ENCODE measurements at regions not wholly inside any gene's neighbourhood (a gene's known extent, or its start where the extent isn't known, plus 50 kb on each side); places are given as distances from the start of the nearest gene placed in this dataset.

- TF ChIP-seq ZFP3 (CRISPR knock-in tag; IDR thresholded peaks at IDR 0.05) (no peak), RARB (CRISPR knock-in tag; IDR thresholded peaks at IDR 0.05) (no peak), OSR1 (CRISPR knock-in tag; IDR thresholded peaks at IDR 0.05) (no peak), PATZ1 (CRISPR knock-in tag; IDR thresholded peaks at IDR 0.05; ENCODE audit: borderline replicate concordance) (no peak), ZC3H10 (CRISPR knock-in tag; IDR thresholded peaks at IDR 0.05) (no peak), BACH2 (CRISPR knock-in tag; IDR thresholded peaks at IDR 0.05; ENCODE audit: borderline replicate concordance) (no peak), ISL1 (CRISPR knock-in tag; IDR thresholded peaks at IDR 0.05) (no peak), ZNF8 (CRISPR knock-in tag; IDR thresholded peaks at IDR 0.05) (no peak), CSRNP3 (CRISPR knock-in tag; IDR thresholded peaks at IDR 0.05) (no peak), ZFP30 (CRISPR knock-in tag; IDR thresholded peaks at IDR 0.05) (no peak)
- ATAC-seq, result no peak
Observed at GRCh38 chr2:58860586-58860985, 619.5 kb upstream of the FANCL start.

DNA sequence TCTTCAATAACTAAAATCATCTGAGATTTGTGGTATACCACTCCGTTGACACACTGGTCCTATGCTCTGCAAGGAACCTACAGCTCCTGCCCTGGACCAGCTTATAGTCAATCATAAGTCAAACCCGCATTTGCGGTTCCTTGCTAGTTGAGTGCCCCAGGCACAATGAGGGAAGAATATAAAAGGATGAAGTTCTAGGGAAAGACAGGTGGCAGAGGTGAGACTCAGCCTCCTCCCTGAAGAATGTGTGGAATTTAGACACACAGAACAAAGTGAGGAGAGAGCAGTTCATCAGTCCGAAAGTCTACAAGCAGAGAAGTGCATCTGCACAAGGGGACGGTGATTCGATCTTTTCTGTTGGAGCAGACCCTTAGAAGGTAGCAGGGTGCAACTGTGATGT lies 615.0 kb upstream of the FANCL start:
- TF ChIP-seq ARNTL (CRISPR knock-in tag; IDR thresholded peaks at IDR 0.05; ENCODE audit: borderline replicate concordance, low read depth), result no peak
- TF ChIP-seq ZNF565 (CRISPR knock-in tag; conservative IDR thresholded peaks at IDR 0.05; ENCODE audit: low read depth), result no peak
- TF ChIP-seq, protein P1, sequence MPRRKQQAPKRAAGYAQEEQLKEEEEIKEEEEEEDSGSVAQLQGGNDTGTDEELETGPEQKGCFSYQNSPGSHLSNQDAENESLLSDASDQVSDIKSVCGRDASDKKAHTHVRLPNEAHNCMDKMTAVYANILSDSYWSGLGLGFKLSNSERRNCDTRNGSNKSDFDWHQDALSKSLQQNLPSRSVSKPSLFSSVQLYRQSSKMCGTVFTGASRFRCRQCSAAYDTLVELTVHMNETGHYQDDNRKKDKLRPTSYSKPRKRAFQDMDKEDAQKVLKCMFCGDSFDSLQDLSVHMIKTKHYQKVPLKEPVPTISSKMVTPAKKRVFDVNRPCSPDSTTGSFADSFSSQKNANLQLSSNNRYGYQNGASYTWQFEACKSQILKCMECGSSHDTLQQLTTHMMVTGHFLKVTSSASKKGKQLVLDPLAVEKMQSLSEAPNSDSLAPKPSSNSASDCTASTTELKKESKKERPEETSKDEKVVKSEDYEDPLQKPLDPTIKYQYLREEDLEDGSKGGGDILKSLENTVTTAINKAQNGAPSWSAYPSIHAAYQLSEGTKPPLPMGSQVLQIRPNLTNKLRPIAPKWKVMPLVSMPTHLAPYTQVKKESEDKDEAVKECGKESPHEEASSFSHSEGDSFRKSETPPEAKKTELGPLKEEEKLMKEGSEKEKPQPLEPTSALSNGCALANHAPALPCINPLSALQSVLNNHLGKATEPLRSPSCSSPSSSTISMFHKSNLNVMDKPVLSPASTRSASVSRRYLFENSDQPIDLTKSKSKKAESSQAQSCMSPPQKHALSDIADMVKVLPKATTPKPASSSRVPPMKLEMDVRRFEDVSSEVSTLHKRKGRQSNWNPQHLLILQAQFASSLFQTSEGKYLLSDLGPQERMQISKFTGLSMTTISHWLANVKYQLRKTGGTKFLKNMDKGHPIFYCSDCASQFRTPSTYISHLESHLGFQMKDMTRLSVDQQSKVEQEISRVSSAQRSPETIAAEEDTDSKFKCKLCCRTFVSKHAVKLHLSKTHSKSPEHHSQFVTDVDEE (CRISPR knock-in tag; IDR thresholded peaks at IDR 0.05), result no peak
- TF ChIP-seq TCF4 (CRISPR knock-in tag; IDR thresholded peaks at IDR 0.05; ENCODE audit: borderline replicate concordance), result no peak
- TF ChIP-seq ESRRG (CRISPR knock-in tag; IDR thresholded peaks at IDR 0.05), result no peak
- TF ChIP-seq TOX (CRISPR knock-in tag; IDR thresholded peaks at IDR 0.05; ENCODE audit: borderline replicate concordance), result no peak
- no peak for TF ChIP-seq GLIS3 (CRISPR knock-in tag; IDR thresholded peaks at IDR 0.05)
- no peak for TF ChIP-seq RARB (CRISPR knock-in tag; IDR thresholded peaks at IDR 0.05)
- TF ChIP-seq ZNF70 (CRISPR knock-in tag; IDR thresholded peaks at IDR 0.05), result no peak
- ATAC-seq, result no peak

DNA sequence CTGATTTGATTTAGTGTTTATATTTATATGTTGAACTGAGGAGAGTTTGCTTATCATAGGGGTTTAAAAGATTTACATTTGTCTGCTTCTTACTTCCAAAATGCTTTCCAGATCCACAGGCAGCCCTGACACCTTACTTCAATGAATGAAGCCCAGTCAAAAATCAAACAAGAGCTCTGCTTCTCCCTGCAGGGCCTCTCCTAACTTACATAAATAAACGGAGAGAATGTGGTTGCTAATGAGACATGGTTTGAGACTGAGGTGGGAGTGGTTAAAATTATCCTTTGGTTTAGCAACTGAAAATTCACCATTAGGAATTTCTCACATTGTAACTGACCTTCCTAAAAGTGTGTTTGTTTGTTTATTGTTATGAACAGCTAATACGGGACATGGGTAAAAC lies 612.3 kb upstream of the FANCL start:
- no peak for ATAC-seq
- no peak for TF ChIP-seq POU6F1 (CRISPR knock-in tag; IDR thresholded peaks at IDR 0.05; ENCODE audit: borderline replicate concordance, low read depth)
- TF ChIP-seq PPARA (CRISPR knock-in tag; IDR thresholded peaks at IDR 0.05; ENCODE audit: borderline replicate concordance), result no peak
- TF ChIP-seq PATZ1 (CRISPR knock-in tag; IDR thresholded peaks at IDR 0.05; ENCODE audit: borderline replicate concordance), result no peak
- TF ChIP-seq CSRNP3 (CRISPR knock-in tag; IDR thresholded peaks at IDR 0.05), result no peak
- no peak for TF ChIP-seq SNAI2 (CRISPR knock-in tag; IDR thresholded peaks at IDR 0.05)
- no peak for TF ChIP-seq RARB (CRISPR knock-in tag; IDR thresholded peaks at IDR 0.05)
- TF ChIP-seq ZFP3 (CRISPR knock-in tag; IDR thresholded peaks at IDR 0.05), result no peak
- TF ChIP-seq ZC3H10 (CRISPR knock-in tag; IDR thresholded peaks at IDR 0.05), result no peak
- TF ChIP-seq ZFP30 (CRISPR knock-in tag; IDR thresholded peaks at IDR 0.05), result no peak
- no peak for TF ChIP-seq TOX (CRISPR knock-in tag; IDR thresholded peaks at IDR 0.05; ENCODE audit: borderline replicate concordance)
- TF ChIP-seq, protein P1 (CRISPR knock-in tag; IDR thresholded peaks at IDR 0.05), result no peak
- no peak for TF ChIP-seq GLIS3 (CRISPR knock-in tag; IDR thresholded peaks at IDR 0.05)
- TF ChIP-seq CREB5 (CRISPR knock-in tag; IDR thresholded peaks at IDR 0.05; ENCODE audit: low read depth), result no peak
